Erythroblast (primary cell): ENCODE measurements at regions not wholly inside any gene's neighbourhood (a gene's known extent, or its start where the extent isn't known, plus 50 kb on each side); places are given as distances from the start of the nearest gene placed in this dataset.

Experiments used
- GATA1 ChIP-seq: IDR thresholded peaks from 2 replicates; pipeline ENCODE4 v1.6.1; 2011; ENCODE audit warnings: low read depth, mild to moderate bottlenecking, control low read depth, low read length, moderate library complexity
- POLR2A ChIP-seq: IDR thresholded peaks from 2 replicates; pipeline ENCODE4 v1.6.1; 2011; ENCODE audit warnings: mild to moderate bottlenecking, low read length

DNA sequence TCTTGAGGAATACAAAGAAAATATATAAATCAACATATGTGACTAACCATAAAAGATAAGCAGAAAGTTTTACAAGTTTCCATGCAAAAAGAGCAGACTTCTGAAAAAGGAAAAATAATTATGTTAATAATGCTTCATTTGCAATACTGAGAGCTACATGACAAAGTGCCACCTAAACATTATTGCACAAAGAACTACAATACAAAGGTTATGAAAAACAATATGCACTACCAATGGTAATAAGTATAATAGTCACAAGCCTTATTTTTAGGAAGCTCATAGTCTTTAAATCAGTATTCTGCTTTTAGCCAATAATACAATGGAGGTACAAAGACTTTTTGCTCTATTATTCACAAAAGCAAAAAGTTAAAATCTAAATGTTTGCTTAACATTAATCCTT, 411.2 kb downstream of the TLL1 start:
- TF ChIP-seq POLR2A = no peak
- no peak for TF ChIP-seq GATA1
